ENCODE measurements at regions not wholly inside any gene's neighbourhood (a gene's known extent, or its start where the extent isn't known, plus 50 kb on each side); places are given as distances from the start of the nearest gene placed in this dataset.

GRCh38 chr2:153626676-153627075 lies 148.1 kb upstream of the RPRM start:
- no peaks in the 10 kb centered on the region for H3K4me1 ChIP-seq
- H3K27ac ChIP-seq = no peak overlapping the region
- no peaks in the 10 kb centered on the region for H3K36me3 ChIP-seq
- TF ChIP-seq CTCF (IDR thresholded peaks at IDR 0.05) (no peak), POLR2A (IDR thresholded peaks at IDR 0.05) (no peak)
- DNase-seq = no peak
- no peak overlapping the region for H3K4me3 ChIP-seq
- no peaks in the 10 kb centered on the region for H3K9me3 ChIP-seq
- no peaks in the 10 kb centered on the region for H3K27me3 ChIP-seq

- no peaks in the 10 kb centered on the region for H3K9me3 ChIP-seq
- H3K4me3 ChIP-seq = no peak overlapping the region
- no peak for TF ChIP-seq CTCF (IDR thresholded peaks at IDR 0.05)
- H3K27ac ChIP-seq = no peak overlapping the region
- no peaks in the 10 kb centered on the region for H3K36me3 ChIP-seq
- no peaks in the 10 kb centered on the region for H3K4me1 ChIP-seq
- no peaks in the 10 kb centered on the region for H3K27me3 ChIP-seq
- DNase-seq = no peak
Observed at GRCh38 chr2:153635494-153635893, 156.9 kb upstream of the RPRM start.

- no peak overlapping the region for H3K4me3 ChIP-seq
- no peaks in the 10 kb centered on the region for H3K36me3 ChIP-seq
- no peak for DNase-seq
- no peak overlapping the region for H3K27ac ChIP-seq
- TF ChIP-seq POLR2A (IDR thresholded peaks at IDR 0.05) = no peak
- no peak for TF ChIP-seq CTCF (IDR thresholded peaks at IDR 0.05)
- no peaks in the 10 kb centered on the region for H3K4me1 ChIP-seq
- H3K27me3 ChIP-seq = no peaks in the 10 kb centered on the region
- H3K9me3 ChIP-seq = no peaks in the 10 kb centered on the region
Observed at GRCh38 chr2:153641046-153641445, 162.5 kb upstream of the RPRM start.

GRCh38 chr2:153644955-153645354 lies 166.4 kb upstream of the RPRM start:
- no peak overlapping the region for H3K4me3 ChIP-seq
- TF ChIP-seq CTCF (IDR thresholded peaks at IDR 0.05) (no peak), POLR2A (IDR thresholded peaks at IDR 0.05) (no peak)
- H3K27me3 ChIP-seq = no peaks in the 10 kb centered on the region
- no peak for DNase-seq
- no peaks in the 10 kb centered on the region for H3K9me3 ChIP-seq
- no peaks in the 10 kb centered on the region for H3K4me1 ChIP-seq
- no peak overlapping the region for H3K27ac ChIP-seq
- no peaks in the 10 kb centered on the region for H3K36me3 ChIP-seq

- no peaks in the 10 kb centered on the region for H3K27me3 ChIP-seq
- H3K4me1 ChIP-seq = no peaks in the 10 kb centered on the region
- no peak for TF ChIP-seq CTCF (IDR thresholded peaks at IDR 0.05)
- TF ChIP-seq POLR2A (IDR thresholded peaks at IDR 0.05) = no peak
- no peak overlapping the region for H3K4me3 ChIP-seq
- no peaks in the 10 kb centered on the region for H3K9me3 ChIP-seq
- no peak overlapping the region for H3K27ac ChIP-seq
- no peaks in the 10 kb centered on the region for H3K36me3 ChIP-seq
- DNase-seq = no peak
Observed at GRCh38 chr2:153645599-153645998, 167.0 kb upstream of the RPRM start.

- Histone ChIP-seq H3K4me3 (no peak overlapping the region), H3K27ac (no peak overlapping the region), H3K27me3 (no peaks in the 10 kb centered on the region), H3K4me1 (no peaks in the 10 kb centered on the region), H3K9me3 (no peaks in the 10 kb centered on the region), H3K36me3 (no peaks in the 10 kb centered on the region)
- DNase-seq = no peak
- no peak for TF ChIP-seq CTCF (IDR thresholded peaks at IDR 0.05)
Observed at GRCh38 chr2:153657651-153658050, 179.1 kb upstream of the RPRM start.
